H1 (cell line): ENCODE measurements at regions not wholly inside any gene's neighbourhood (a gene's known extent, or its start where the extent isn't known, plus 50 kb on each side); places are given as distances from the start of the nearest gene placed in this dataset.

ENCODE experiments used
- CTCF ChIA-PET: fragments of 300-600 bp; sonication (Branson Sonifier 250); formaldehyde crosslinking; loops from one replicate; lab custom pipeline; 2021; ENCODE audit not compliant: partially characterized antibody; lab: Charles Lee
- POLR2A ChIA-PET: fragments of 300-600 bp; sonication (Branson Sonifier 250); formaldehyde crosslinking; loops from one replicate; lab custom pipeline; 2021; ENCODE audit warnings: inconsistent platforms; ENCODE audit not compliant: partially characterized antibody; lab: Charles Lee
- DNase-seq, 2 experiments: peaks; one replicate each; pipeline versions ENCODE4 v3.0.0 to v3.0.0-alpha.2; 2010 to 2022; ENCODE audit warnings: low spot score in 2 of 2, low read depth in 1 of 2, mixed read lengths in 1 of 2
- FAIRE-seq: peaks from 2 replicates; lab custom pipeline; 2011; peaks lifted over from hg19 to GRCh38; lab: Jason Lieb, UNC
- H2AFZ ChIP-seq: 2 replicates; pipeline ENCODE4 v1.8.1; 2012; ENCODE audit warnings: low read length, inconsistent platforms
- H2AK5ac ChIP-seq: 2 replicates; pipeline ENCODE4 v1.6.1; 2013; ENCODE audit warnings: low read depth, low read length
- H2BK120ac ChIP-seq: replicated peaks from 2 replicates; pipeline ENCODE3; 2013; ENCODE audit warnings: low read depth, low read length, inconsistent platforms
- H2BK12ac ChIP-seq: 2 replicates; pipeline ENCODE4 v1.6.1; 2013; ENCODE audit warnings: low read depth, low read length
- H2BK15ac ChIP-seq: 2 replicates; pipeline ENCODE4 v1.6.1; 2013; ENCODE audit warnings: low read length
- H2BK20ac ChIP-seq: 2 replicates; pipeline ENCODE4 v1.6.1; 2013; ENCODE audit warnings: low read length
- H2BK5ac ChIP-seq: 2 replicates; pipeline ENCODE4 v1.6.1; 2013; ENCODE audit warnings: low read depth, low read length
- H3K14ac ChIP-seq: 2 replicates; pipeline ENCODE4 v1.6.1; 2013; ENCODE audit warnings: inconsistent platforms; ENCODE audit not compliant: insufficient read length
- H3K18ac ChIP-seq: 2 replicates; pipeline ENCODE4 v1.6.1; 2013; ENCODE audit warnings: low read length; ENCODE audit errors: extremely low read depth
- H3K23ac ChIP-seq: 2 replicates; pipeline ENCODE4 v1.6.1; 2013; ENCODE audit warnings: inconsistent platforms; ENCODE audit not compliant: insufficient read length
- H3K23me2 ChIP-seq: 2 replicates; pipeline ENCODE4 v1.6.1; 2013; ENCODE audit warnings: low read depth, low read length
- H3K27ac ChIP-seq: 2 replicates; pipeline ENCODE4 v1.6.1; 2011; ENCODE audit warnings: low read depth, low read length, inconsistent platforms
- H3K27me3 ChIP-seq, 4 experiments: replicated peaks in 1 of 4; 1 replicate in 1 of 4; 2 replicates in 3 of 4; pipeline versions ENCODE4 v1.6.1 to v1.8.1; 2011 to 2013; ENCODE audit warnings: low read length in 3 of 4, mild to moderate bottlenecking in 3 of 4, inconsistent platforms in 2 of 4, mixed read lengths in 2 of 4, moderate library complexity in 1 of 4; ENCODE audit not compliant: control insufficient read depth in 3 of 4, insufficient read depth in 3 of 4; ENCODE audit errors: extremely low read depth in 1 of 4
- H3K36me3 ChIP-seq, 4 experiments: 2 replicates each; pipeline versions ENCODE4 v1.6.1 to v1.8.1; 2011 to 2013; ENCODE audit warnings: mild to moderate bottlenecking in 4 of 4, low read length in 3 of 4, moderate library complexity in 2 of 4, control low read depth in 1 of 4, inconsistent platforms in 1 of 4; ENCODE audit not compliant: insufficient read depth in 4 of 4, control insufficient read depth in 2 of 4
- H3K4ac ChIP-seq: replicated peaks from 2 replicates; pipeline ENCODE3; 2013; ENCODE audit warnings: low read length, low read depth, mixed read lengths, inconsistent platforms; ENCODE audit not compliant: insufficient read length
- H3K4me1 ChIP-seq, 4 experiments: replicated peaks in 1 of 4; 1 replicate in 1 of 4; 2 replicates in 3 of 4; pipeline versions ENCODE4 v1.6.1 to v1.8.1; 2011 to 2013; ENCODE audit warnings: low read length in 3 of 4, inconsistent platforms in 2 of 4, mixed read lengths in 1 of 4; ENCODE audit not compliant: insufficient read depth in 4 of 4, control insufficient read depth in 3 of 4
- H3K4me2 ChIP-seq, 2 experiments: 2 replicates each; pipeline versions ENCODE4 v1.6.1 to v1.8.1; 2011 to 2013; ENCODE audit warnings: low read depth in 2 of 2, low read length in 2 of 2, control low read depth in 1 of 2, inconsistent platforms in 1 of 2, mild to moderate bottlenecking in 1 of 2; ENCODE audit not compliant: insufficient read depth in 1 of 2
- H3K4me3 ChIP-seq, 4 experiments: fragments of 200-600, 300-600 bp in 1 of 4; sonication (generic), shearing (Covaris generic), sonication (Bioruptor Twin) in 1 of 4; 2 replicates each; pipeline versions ENCODE4 v1.5.1 to v1.8.1; 2011 to 2016; ENCODE audit warnings: low read length in 4 of 4, low read depth in 3 of 4, control low read depth in 2 of 4, inconsistent platforms in 2 of 4, mild to moderate bottlenecking in 2 of 4, mixed read lengths in 1 of 4, moderate library complexity in 1 of 4; ENCODE audit not compliant: insufficient read depth in 2 of 4; ENCODE audit errors: extremely low read depth in 1 of 4
- H3K56ac ChIP-seq: replicated peaks from 2 replicates; pipeline ENCODE3; 2013; ENCODE audit warnings: low read depth, mild to moderate bottlenecking, mixed read lengths, low read length, inconsistent platforms; ENCODE audit not compliant: insufficient read length
- H3K79me1 ChIP-seq: 2 replicates; pipeline ENCODE4 v1.6.1; 2013; ENCODE audit warnings: low read depth, low read length, control low read depth
- H3K79me2 ChIP-seq, 2 experiments: 2 replicates each; pipeline versions ENCODE4 v1.6.1 to v1.8.1; 2012 to 2013; ENCODE audit warnings: low read length in 2 of 2, mild to moderate bottlenecking in 2 of 2, inconsistent platforms in 1 of 2; ENCODE audit not compliant: insufficient read depth in 2 of 2, control insufficient read depth in 1 of 2
- H3K9ac ChIP-seq, 4 experiments: replicated peaks in 1 of 4; 1 replicate in 1 of 4; 2 replicates in 3 of 4; pipeline versions ENCODE4 v1.6.1 to v1.8.1; 2011 to 2013; ENCODE audit warnings: low read depth in 3 of 4, low read length in 3 of 4, control low read depth in 2 of 4, mild to moderate bottlenecking in 2 of 4, moderate library complexity in 2 of 4, inconsistent platforms in 1 of 4; ENCODE audit errors: extremely low read depth in 1 of 4
- H3K9me3 ChIP-seq, 2 experiments: 2 replicates each; pipeline versions ENCODE4 v1.6.1 to v1.8.1; 2012 to 2013; ENCODE audit warnings: mild to moderate bottlenecking in 2 of 2, moderate library complexity in 2 of 2, control low read depth in 1 of 2, inconsistent platforms in 1 of 2, low read depth in 1 of 2, low read length in 1 of 2, mixed read lengths in 1 of 2; ENCODE audit not compliant: insufficient read depth in 2 of 2
- H4K20me1 ChIP-seq, 2 experiments: replicated peaks in 1 of 2; 2 replicates each; pipeline versions ENCODE3 to v1.8.1; 2011 to 2013; ENCODE audit warnings: inconsistent platforms in 2 of 2, low read length in 2 of 2, mild to moderate bottlenecking in 1 of 2; ENCODE audit not compliant: insufficient read depth in 2 of 2, control insufficient read depth in 1 of 2
- H4K5ac ChIP-seq: 2 replicates; pipeline ENCODE4 v1.6.1; 2013; ENCODE audit warnings: low read length, low read depth, mixed read lengths, inconsistent platforms; ENCODE audit not compliant: insufficient read length
- H4K8ac ChIP-seq: 2 replicates; pipeline ENCODE4 v1.8.0; 2013; ENCODE audit warnings: mild to moderate bottlenecking, moderate library complexity, low read length, inconsistent platforms; ENCODE audit not compliant: insufficient read depth; ENCODE audit errors: extremely low read depth
- H4K91ac ChIP-seq: replicated peaks from 2 replicates; pipeline ENCODE3; 2013; ENCODE audit warnings: low read length, mixed read lengths, inconsistent platforms; ENCODE audit not compliant: insufficient read length
- BRCA1 ChIP-seq: IDR thresholded peaks from 2 replicates; pipeline ENCODE4 v1.6.1; 2012; ENCODE audit warnings: low read depth, low read length, improper control_type of control experiment
- CHD1 ChIP-seq: IDR thresholded peaks from 2 replicates; pipeline ENCODE4 v1.6.1; 2012; ENCODE audit warnings: low read depth, low read length, improper control_type of control experiment
- CHD2 ChIP-seq: IDR thresholded peaks from 2 replicates; pipeline ENCODE4 v1.6.1; 2012; ENCODE audit warnings: low read length, improper control_type of control experiment
- CTCF ChIP-seq, 3 experiments: IDR thresholded peaks; 1 replicate in 2 of 3; 2 replicates in 1 of 3; pipeline versions ENCODE4 v1.5.1 to v1.6.1; 2011; ENCODE audit warnings: low read length in 3 of 3, mild to moderate bottlenecking in 3 of 3, inconsistent platforms in 2 of 3, low read depth in 1 of 3, moderate library complexity in 1 of 3; ENCODE audit not compliant: insufficient read depth in 1 of 3; ENCODE audit errors: control extremely low read depth in 1 of 3
- PHF8 ChIP-seq: fragments of 200-600 bp; sonication (generic); conservative IDR thresholded peaks from 2 replicates; pipeline ENCODE4 v1.7.1; 2012; ENCODE audit warnings: low read depth, mild to moderate bottlenecking, inconsistent platforms, low read length, moderate library complexity
- POU5F1 ChIP-seq: IDR thresholded peaks from 2 replicates; pipeline ENCODE4 v1.6.1; 2011; ENCODE audit warnings: low read depth, mild to moderate bottlenecking, low read length, moderate library complexity
- SAP30 ChIP-seq: fragments of 300-600 bp; sonication (generic); IDR thresholded peaks from 2 replicates; pipeline ENCODE4 v1.7.1; 2012; ENCODE audit warnings: low read length, moderate library complexity, mild to moderate bottlenecking, inconsistent platforms; ENCODE audit not compliant: insufficient read depth, insufficient replicate concordance
- SP4 ChIP-seq: IDR thresholded peaks from 2 replicates; pipeline ENCODE4 v1.6.1; 2012; ENCODE audit warnings: low read length, inconsistent platforms
- SRF ChIP-seq: IDR thresholded peaks from 2 replicates; pipeline ENCODE4 v1.6.1; 2011; ENCODE audit warnings: mild to moderate bottlenecking, low read depth, low read length, moderate library complexity
- WGBS, 2 experiments: shearing (Covaris generic) in 1 of 2; methylation state at CpG; one replicate each; pipeline versions ENCODE4 v1.1.6 to v1.1.7; 2013 to 2015; ENCODE audit warnings: low lambda C conversion rate in 2 of 2, mixed read lengths in 2 of 2, inconsistent platforms in 1 of 2, low coverage in 1 of 2, missing lambda C conversion rate in 1 of 2; ENCODE audit not compliant: insufficient replicate concordance in 2 of 2, insufficient coverage in 1 of 2, insufficient read length in 1 of 2; ENCODE audit errors: extremely low coverage in 1 of 2, missing lambda C conversion rate in 1 of 2; 5-methylcytosine and 5-hydroxymethylcytosine counted together
- TF ChIP-seq, protein P1 (sequence below): IDR thresholded peaks from 2 replicates; pipeline ENCODE4 v1.6.1; 2012; ENCODE audit warnings: low read length, inconsistent platforms

DNA sequence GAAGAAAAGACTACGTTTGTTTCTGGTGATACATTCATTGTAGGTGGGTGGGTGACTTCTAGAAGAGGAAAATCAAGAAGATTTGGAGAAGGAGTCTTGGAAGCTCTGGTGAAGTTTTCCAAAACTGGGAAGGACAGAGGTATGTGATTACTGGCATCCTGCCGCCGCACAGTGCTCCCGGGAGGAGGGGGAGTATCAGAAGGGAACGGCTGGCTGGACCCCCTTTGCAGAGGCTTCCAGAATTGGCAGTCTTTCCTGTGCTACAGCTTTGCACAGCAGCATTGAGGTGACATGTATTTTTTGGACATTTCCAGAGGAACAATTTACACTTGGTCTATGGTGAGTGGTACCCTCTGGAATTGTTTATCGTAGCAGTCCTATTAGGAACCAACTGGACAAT is 75.7 kb upstream of the EOMES start:
- Histone ChIP-seq H2BK20ac (no peak overlapping the region), H4K20me1 (no peaks in the 10 kb centered on the region), H3K23me2 (no peaks in the 10 kb centered on the region), H3K9ac (no peak overlapping the region), H3K4me2 (no peak overlapping the region), H3K36me3 (no peaks in the 10 kb centered on the region), H3K4me1 (no peaks in the 10 kb centered on the region), H4K8ac (no peak overlapping the region), H3K18ac (no peak overlapping the region), H3K14ac (no peak overlapping the region), H2BK12ac (no peak overlapping the region), H2BK120ac (no peak overlapping the region), H3K23ac (no peak overlapping the region), H2AK5ac (no peak overlapping the region), H3K9me3 (no peaks in the 10 kb centered on the region), H4K91ac (no peak overlapping the region), H3K4me3 (no peak overlapping the region), H4K5ac (no peak overlapping the region), H3K27me3 (no peaks in the 10 kb centered on the region), H3K79me1 (no peaks in the 10 kb centered on the region), H3K79me2 (no peaks in the 10 kb centered on the region), H2BK5ac (no peak overlapping the region), H2BK15ac (no peak overlapping the region), H2AFZ (no peak overlapping the region), H3K56ac (no peak overlapping the region), H3K4ac (no peak overlapping the region), H3K27ac (no peak overlapping the region)
- CTCF ChIA-PET = no interaction called here
- FAIRE-seq (no peak), DNase-seq (no peak)
- TF ChIP-seq CHD2 (no peak), SRF (no peak), BRCA1 (no peak), CTCF (IDR thresholded peaks at IDR 0.05; ENCODE audit: control extremely low read depth in 1 of 3, insufficient read depth in 1 of 3, low read depth in 1 of 3, low read length in 3 of 3) (no peak), SAP30 (no peak), SP4 (no peak), POU5F1 (no peak), CHD1 (no peak), PHF8 (no peak)
- TF ChIP-seq, protein P1, sequence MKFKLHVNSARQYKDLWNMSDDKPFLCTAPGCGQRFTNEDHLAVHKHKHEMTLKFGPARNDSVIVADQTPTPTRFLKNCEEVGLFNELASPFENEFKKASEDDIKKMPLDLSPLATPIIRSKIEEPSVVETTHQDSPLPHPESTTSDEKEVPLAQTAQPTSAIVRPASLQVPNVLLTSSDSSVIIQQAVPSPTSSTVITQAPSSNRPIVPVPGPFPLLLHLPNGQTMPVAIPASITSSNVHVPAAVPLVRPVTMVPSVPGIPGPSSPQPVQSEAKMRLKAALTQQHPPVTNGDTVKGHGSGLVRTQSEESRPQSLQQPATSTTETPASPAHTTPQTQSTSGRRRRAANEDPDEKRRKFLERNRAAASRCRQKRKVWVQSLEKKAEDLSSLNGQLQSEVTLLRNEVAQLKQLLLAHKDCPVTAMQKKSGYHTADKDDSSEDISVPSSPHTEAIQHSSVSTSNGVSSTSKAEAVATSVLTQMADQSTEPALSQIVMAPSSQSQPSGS = no peak
- POLR2A ChIA-PET = no interaction called here
- 91% methylated on average over 6 of the region's 6 CpGs; no CpG with 5 or more reads in 1 of the 2 experiments for WGBS, 2 experiments
